H1 (cell line): ENCODE measurements at regions not wholly inside any gene's neighbourhood (a gene's known extent, or its start where the extent isn't known, plus 50 kb on each side); places are given as distances from the start of the nearest gene placed in this dataset.

Experiments
- E2F6 ChIP-seq: IDR thresholded peaks from 2 replicates; pipeline ENCODE4 v1.6.1; 2012; ENCODE audit warnings: inconsistent platforms
- GTF2F1 ChIP-seq: IDR thresholded peaks from 2 replicates; pipeline ENCODE4 v1.6.1; 2012; ENCODE audit warnings: low read depth, low read length, improper control_type of control experiment, borderline replicate concordance
- RXRA ChIP-seq: IDR thresholded peaks from 2 replicates; pipeline ENCODE4 v1.6.1; 2011; ENCODE audit warnings: low read depth, mild to moderate bottlenecking, low read length, moderate library complexity; ENCODE audit not compliant: insufficient read depth
- TAF1 ChIP-seq: IDR thresholded peaks from 2 replicates; pipeline ENCODE4 v1.6.1; 2011; ENCODE audit warnings: mild to moderate bottlenecking, low read depth, low read length
- YY1 ChIP-seq: IDR thresholded peaks from 2 replicates; pipeline ENCODE4 v1.6.1; 2011; ENCODE audit warnings: low read depth, mild to moderate bottlenecking, low read length

DNA sequence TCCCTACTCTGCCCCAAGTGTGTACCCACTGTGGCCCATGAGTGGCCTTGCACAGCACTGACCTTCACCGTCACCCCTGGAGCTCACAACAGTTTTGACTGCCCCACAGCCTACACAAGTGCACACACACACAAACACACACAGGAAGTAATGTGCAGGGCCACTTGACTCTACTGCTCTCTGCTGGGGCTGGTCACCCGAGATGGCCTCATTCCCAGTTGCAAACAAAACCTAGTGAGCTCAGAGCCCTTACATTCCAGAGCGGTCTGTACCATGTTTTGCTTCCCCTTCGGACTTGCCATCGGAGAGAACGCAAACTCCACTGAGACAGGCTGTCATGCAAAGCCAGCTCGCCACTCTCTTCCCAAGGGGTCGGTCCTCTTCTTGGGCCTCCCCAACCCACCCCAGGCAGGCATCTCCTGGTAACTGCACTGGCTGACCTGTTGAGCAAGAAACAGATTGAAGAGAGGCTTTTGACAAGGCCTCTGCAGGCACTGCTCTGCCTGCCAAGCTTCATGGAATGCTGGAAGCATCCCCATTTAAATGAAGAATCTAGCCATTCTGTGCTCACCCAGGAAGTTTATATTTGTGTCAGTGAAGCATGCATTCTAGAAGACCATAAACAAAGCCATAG lies 232.0 kb upstream of the IGF1R start (continued):
- TF ChIP-seq E2F6: no peak
- TF ChIP-seq YY1: no peak
- TF ChIP-seq GTF2F1: no peak
- no peak for TF ChIP-seq RXRA
- TF ChIP-seq TAF1: no peak
- TF ChIP-seq, all 59 proteins: peak for 0
